ENCODE measurements at regions not wholly inside any gene's neighbourhood (a gene's known extent, or its start where the extent isn't known, plus 50 kb on each side); places are given as distances from the start of the nearest gene placed in this dataset.

DNA sequence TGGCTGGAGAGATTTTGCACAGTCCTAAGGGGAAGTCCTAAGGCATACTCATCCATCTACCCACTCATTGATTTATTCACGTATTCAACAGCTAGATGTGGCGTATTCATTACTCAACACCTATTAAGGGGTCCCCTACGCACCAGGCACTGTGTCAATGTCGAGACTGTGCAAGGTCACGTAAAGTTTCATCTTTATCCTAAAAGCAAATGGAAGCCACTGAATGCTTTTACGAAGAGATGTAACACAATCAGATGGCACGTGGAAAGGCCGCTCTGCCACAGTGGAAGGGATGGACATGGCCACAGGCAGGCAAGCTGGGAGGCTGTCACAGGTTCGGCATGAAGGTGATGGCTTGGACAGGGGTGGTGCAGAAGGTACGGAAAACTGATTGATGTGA is 66.3 kb upstream of the ZBTB18 start (continued):
- TF ChIP-seq USF2 (IDR thresholded peaks at IDR 0.05; ENCODE audit: low read length) (no peak), HDAC6 (IDR thresholded peaks at IDR 0.05; ENCODE audit: low read depth, low read length) (no peak), NANOG (IDR thresholded peaks at IDR 0.05; ENCODE audit: insufficient read depth, low read depth, low read length, poor library complexity, severe bottlenecking) (no peak)

Data from H1 (cell line).